ENCODE measurements at regions not wholly inside any gene's neighbourhood (a gene's known extent, or its start where the extent isn't known, plus 50 kb on each side); places are given as distances from the start of the nearest gene placed in this dataset.

DNA sequence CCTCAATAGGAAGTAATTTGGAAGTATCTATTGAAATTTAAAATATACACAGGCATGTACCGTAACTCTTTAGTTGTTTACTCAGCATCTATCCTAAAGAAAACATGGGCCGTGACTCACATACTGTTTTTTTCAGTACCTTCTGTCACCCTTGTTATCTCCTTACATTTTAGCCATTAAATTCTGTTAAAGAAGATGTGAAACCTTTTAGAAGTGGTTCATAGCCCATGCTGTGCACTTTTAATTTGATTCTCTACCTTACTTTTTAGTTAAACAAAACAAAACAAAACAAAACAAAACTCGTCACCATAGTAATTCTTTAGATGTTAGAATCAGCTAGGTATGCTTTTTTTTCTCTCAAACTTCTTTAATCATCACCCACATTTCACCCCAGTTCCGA, 494.4 kb upstream of the RGS6 start:
- no peak for DNase-seq (ENCODE audit: low read depth)
- TF ChIP-seq, protein P1, sequence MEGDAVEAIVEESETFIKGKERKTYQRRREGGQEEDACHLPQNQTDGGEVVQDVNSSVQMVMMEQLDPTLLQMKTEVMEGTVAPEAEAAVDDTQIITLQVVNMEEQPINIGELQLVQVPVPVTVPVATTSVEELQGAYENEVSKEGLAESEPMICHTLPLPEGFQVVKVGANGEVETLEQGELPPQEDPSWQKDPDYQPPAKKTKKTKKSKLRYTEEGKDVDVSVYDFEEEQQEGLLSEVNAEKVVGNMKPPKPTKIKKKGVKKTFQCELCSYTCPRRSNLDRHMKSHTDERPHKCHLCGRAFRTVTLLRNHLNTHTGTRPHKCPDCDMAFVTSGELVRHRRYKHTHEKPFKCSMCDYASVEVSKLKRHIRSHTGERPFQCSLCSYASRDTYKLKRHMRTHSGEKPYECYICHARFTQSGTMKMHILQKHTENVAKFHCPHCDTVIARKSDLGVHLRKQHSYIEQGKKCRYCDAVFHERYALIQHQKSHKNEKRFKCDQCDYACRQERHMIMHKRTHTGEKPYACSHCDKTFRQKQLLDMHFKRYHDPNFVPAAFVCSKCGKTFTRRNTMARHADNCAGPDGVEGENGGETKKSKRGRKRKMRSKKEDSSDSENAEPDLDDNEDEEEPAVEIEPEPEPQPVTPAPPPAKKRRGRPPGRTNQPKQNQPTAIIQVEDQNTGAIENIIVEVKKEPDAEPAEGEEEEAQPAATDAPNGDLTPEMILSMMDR (IDR thresholded peaks at IDR 0.05; ENCODE audit: insufficient read depth, low read depth, low read length, missing control alignments): no peak
- no peak overlapping the region for H3K4me3 ChIP-seq (ENCODE audit: low read depth, low read length)

DNA sequence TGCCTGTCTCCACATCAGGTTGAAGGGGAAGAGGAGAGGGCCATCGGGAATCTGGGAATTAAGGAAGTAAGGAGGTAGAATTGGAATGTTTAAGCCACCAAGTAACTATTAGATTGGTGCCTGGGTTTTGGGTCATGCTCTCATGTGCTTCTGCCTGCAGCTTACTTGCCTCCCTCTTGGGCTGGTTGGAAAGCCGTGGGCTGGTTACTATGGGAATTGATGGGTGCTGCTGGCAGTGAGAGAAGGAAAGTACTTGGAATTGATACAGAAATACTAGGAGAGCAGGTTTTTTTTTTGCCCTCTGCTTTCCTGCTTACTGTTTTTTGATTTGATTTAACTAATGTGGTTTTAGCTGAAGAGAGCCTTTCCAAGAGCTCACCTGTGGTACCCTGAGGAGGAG, 493.5 kb upstream of the RGS6 start:
- TF ChIP-seq, protein P1 (IDR thresholded peaks at IDR 0.05; ENCODE audit: insufficient read depth, low read depth, low read length, missing control alignments): no peak
- no peak overlapping the region for H3K4me3 ChIP-seq (ENCODE audit: low read depth, low read length)
- no peak for DNase-seq (ENCODE audit: low read depth)

DNA sequence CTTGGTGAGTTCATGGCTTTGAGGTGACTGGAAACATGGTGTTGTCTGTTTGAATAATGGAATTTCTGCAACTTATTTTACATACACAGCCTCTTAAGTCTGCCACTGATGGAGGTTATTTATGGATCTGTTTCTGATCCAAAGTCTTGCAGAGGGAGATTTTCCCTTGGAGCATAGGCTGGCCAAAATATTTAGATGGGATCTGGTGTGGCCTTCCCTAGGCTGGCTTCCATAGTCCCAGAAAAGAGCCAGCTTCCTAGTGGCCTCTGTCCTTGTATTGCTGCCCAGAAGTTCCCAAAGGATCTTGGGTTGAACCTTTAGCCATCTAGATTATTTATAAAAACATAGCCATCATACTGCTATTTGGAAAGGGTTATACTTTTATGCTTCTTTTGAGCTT, 491.1 kb upstream of the RGS6 start:
- no peak for DNase-seq (ENCODE audit: low read depth)
- TF ChIP-seq, protein P1 (IDR thresholded peaks at IDR 0.05; ENCODE audit: insufficient read depth, low read depth, low read length, missing control alignments): no peak
- H3K4me3 ChIP-seq (ENCODE audit: low read depth, low read length): no peak overlapping the region

DNA sequence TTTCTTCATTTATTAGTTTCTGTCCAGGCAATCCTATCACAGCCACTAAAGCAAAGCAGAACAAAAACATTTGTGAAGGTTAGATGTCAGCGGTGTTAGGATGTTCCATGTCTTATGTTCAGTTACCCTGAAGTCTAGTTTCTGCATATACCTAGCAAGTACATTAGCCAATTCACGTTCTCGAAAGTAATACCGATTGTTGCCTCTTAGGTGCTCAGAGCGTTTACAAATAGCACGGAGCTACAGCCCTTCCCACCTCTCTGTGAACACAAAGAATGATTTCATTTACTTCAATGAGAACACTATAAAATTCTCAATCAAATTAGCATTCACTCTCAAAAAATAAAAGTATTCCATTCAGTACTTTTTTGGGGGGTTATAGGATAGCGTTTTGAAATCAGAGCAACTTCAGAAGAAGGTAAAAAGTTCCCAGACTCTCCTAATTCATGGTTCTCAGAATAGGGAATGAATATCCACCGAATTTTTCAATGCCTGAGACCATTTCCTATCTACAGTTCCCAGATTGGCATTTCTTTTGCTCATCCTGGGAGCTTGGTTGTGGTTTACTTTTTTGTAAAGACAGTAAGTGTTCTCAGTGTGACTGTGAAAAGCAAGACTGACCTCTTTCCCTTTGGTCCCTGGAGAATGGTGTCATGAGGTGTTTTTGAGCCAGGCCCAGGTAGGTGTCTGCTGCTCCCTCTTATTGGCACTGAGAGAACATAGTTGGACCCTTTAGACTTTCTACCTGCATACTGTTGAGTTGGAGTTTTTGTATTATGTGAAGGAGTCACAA, 488.0 kb upstream of the RGS6 start:
- DNase-seq (ENCODE audit: low read depth): peak; percentile 45
- no peak overlapping the region for H3K4me3 ChIP-seq (ENCODE audit: low read depth, low read length)
- TF ChIP-seq, protein P1 (IDR thresholded peaks at IDR 0.05; ENCODE audit: insufficient read depth, low read depth, low read length, missing control alignments): no peak

DNA sequence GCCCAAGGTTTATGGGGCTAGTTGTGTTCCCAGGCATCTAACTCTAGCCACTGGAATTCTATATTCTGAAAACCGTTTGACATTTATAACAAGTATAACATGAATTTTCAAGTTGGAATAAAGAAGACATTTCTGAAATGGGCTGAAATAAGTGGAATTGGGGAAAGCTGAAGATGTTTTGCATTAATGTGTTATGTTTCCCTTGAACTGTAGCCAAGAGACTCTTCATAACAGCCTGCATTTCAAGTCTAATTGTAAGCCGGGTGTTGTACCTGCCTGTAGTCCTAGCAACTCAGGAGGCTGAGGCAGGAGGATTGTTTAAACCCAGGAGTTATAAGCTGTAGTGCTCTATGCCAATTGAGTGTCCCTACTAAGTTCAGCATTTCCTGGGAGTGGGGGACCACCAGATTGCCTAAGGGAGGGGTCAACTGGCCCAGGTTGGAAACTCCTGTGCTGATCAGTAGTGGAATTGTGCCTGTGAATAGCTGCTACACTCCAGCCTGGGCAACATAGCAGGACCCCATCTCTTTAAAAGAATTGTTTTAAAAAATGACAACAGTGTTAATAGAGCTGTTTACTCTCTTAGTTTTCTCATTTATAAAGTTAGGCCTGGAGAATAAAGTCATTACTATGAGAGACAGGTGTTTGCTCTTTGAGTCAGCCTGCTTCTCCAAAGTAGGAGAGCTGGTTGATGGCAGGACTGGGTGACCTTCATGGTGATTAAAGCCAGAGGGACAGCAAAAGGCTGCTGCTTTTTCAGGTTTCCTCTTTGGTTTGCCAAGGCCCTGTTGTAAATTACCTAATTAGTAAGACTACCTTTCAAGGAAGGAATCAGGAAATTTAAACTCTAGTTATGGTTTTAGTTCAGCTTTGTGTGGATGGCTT, 483.6 kb upstream of the RGS6 start:
- no peak for DNase-seq (ENCODE audit: low read depth)

DNA sequence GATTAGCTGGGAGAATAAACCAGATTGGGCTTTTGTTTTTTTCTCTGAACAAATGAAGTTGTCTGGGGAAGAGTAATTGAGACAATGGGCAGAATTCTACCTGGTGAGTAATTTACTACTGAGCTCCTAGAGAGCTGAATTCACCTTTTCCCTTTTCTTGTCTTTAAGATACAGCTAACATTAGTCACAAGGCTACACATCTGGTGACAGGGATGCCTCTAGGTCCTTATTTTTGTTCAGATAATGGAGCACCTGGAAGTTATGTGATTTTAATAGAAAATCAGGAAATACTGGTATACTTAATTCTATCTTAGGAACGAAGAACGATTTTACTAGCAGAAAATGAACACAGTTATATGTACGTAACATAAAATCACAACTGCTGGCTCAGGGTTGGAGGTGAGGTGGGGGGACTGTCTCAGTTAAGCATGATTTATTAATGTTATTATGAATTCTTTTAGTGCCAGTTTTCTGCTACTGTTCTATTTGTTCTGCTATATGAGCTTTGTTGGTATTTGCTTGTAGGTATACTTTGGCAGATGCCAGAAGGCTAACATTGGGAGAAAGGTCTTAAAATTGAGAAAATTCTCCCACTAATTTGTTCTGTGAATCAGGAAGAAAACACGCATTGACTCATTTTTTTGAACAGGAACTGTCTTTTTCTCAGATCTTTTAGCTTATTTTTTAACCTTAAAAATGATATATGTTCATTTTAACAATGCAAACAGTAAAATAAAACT, 482.7 kb upstream of the RGS6 start:
- no peak for DNase-seq (ENCODE audit: low read depth)
- TF ChIP-seq, protein P1 (IDR thresholded peaks at IDR 0.05; ENCODE audit: insufficient read depth, low read depth, low read length, missing control alignments): no peak

More for the DNA sequence above, 483.6 kb upstream of the RGS6 start:
- TF ChIP-seq, protein P1 (IDR thresholded peaks at IDR 0.05; ENCODE audit: insufficient read depth, low read depth, low read length, missing control alignments): no peak
- H3K4me3 ChIP-seq (ENCODE audit: low read depth, low read length): no peak overlapping the region

More for the DNA sequence above, 482.7 kb upstream of the RGS6 start:
- H3K4me3 ChIP-seq (ENCODE audit: low read depth, low read length): no peak overlapping the region
